Medulla oblongata (tissue), 1 donor: ENCODE measurements at regions not wholly inside any gene's neighbourhood (a gene's known extent, or its start where the extent isn't known, plus 50 kb on each side); places are given as distances from the start of the nearest gene placed in this dataset.
A peak's percentile ranks its signal among the peaks of the same experiment; 100 is the strongest.
"Not testable (repeated sequence)": the region's sequence is repeated elsewhere in the genome, so short reads cannot be mapped to it uniquely, and the experiment has no call there.

Experiments
- DNase-seq: peaks from one replicate; pipeline ENCODE4 v3.0.0-alpha.2; 2015; ENCODE audit errors: extremely low spot score

- no peak for DNase-seq
These were observed 53.8 kb downstream of the ADRB2 start for GRCh38 chr5:148880197-148880596.

GRCh38 chr5:148880696-148881095 lies 54.3 kb downstream of the ADRB2 start:
- DNase-seq = no peak

GRCh38 chr5:148882332-148882731 lies 55.9 kb downstream of the ADRB2 start:
- no peak for DNase-seq

- no peak for DNase-seq
These were observed 58.1 kb downstream of the ADRB2 start for GRCh38 chr5:148884339-148885020.

GRCh38 chr5:148887123-148887881 lies 60.9 kb downstream of the ADRB2 start:
- no peak for DNase-seq

- not testable (repeated sequence) for DNase-seq
These were observed 63.5 kb downstream of the ADRB2 start for GRCh38 chr5:148889936-148890335.

GRCh38 chr5:148895441-148895840 lies 69.0 kb downstream of the ADRB2 start:
- not testable (repeated sequence) for DNase-seq

- no peak for DNase-seq
These were observed 71.4 kb downstream of the ADRB2 start for GRCh38 chr5:148897842-148898241.

- no peak for DNase-seq
These were observed 72.1 kb downstream of the ADRB2 start for GRCh38 chr5:148898413-148899075.

- no peak for DNase-seq
These were observed 73.6 kb downstream of the ADRB2 start for GRCh38 chr5:148899993-148900392.

GRCh38 chr5:148902478-148902877 lies 76.1 kb downstream of the ADRB2 start:
- DNase-seq = no peak

- no peak for DNase-seq
These were observed 77.2 kb downstream of the ADRB2 start for GRCh38 chr5:148903587-148903986.

- DNase-seq = peak; percentile 82
These were observed 78.0 kb downstream of the ADRB2 start for GRCh38 chr5:148904440-148904839.

- DNase-seq = no peak
These were observed 79.1 kb downstream of the ADRB2 start for GRCh38 chr5:148905541-148905940.

GRCh38 chr5:148906968-148907367 lies 80.6 kb downstream of the ADRB2 start:
- DNase-seq = no peak

GRCh38 chr5:148909040-148909439 lies 82.6 kb downstream of the ADRB2 start:
- DNase-seq = no peak

GRCh38 chr5:148909766-148910165 lies 83.4 kb downstream of the ADRB2 start:
- DNase-seq = no peak

GRCh38 chr5:148910216-148910615 lies 83.8 kb downstream of the ADRB2 start:
- no peak for DNase-seq

GRCh38 chr5:148910686-148911361 lies 84.4 kb downstream of the ADRB2 start:
- no peak for DNase-seq

- DNase-seq = no peak
These were observed 85.0 kb downstream of the ADRB2 start for GRCh38 chr5:148911386-148911785.

- no peak for DNase-seq
These were observed 85.7 kb downstream of the ADRB2 start for GRCh38 chr5:148912146-148912545.

GRCh38 chr5:148912714-148913398 lies 86.4 kb downstream of the ADRB2 start:
- DNase-seq = no peak
